DND-41 (cell line): ENCODE measurements at regions not wholly inside any gene's neighbourhood (a gene's known extent, or its start where the extent isn't known, plus 50 kb on each side); places are given as distances from the start of the nearest gene placed in this dataset.

Source experiments
- ATAC-seq: fragments of 200-7000 bp; cut with Tn5 transposase; 3 replicates; pipeline ENCODE4 v1.9.1; 2021; ENCODE audit warnings: low read depth; ENCODE audit not compliant: insufficient read depth
- DNase-seq: peaks from one replicate; pipeline ENCODE4 v3.0.0-alpha.2; 2020
- H2AFZ ChIP-seq: 2 replicates; pipeline ENCODE4 v1.6.0; 2012; ENCODE audit warnings: low read depth, low read length
- H3K27ac ChIP-seq: 2 replicates; pipeline ENCODE4 v1.5.1; 2012; ENCODE audit warnings: low read length, inconsistent platforms
- H3K27me3 ChIP-seq: fragments of 200-600 bp; sonication (generic); 2 replicates; pipeline ENCODE4 v1.6.0; 2012; ENCODE audit warnings: low read length, mild to moderate bottlenecking, inconsistent platforms; ENCODE audit not compliant: insufficient read depth, poor library complexity
- H3K36me3 ChIP-seq: 2 replicates; pipeline ENCODE4 v1.5.1; 2012; ENCODE audit warnings: low read length, inconsistent platforms; ENCODE audit not compliant: insufficient read depth
- H3K4me1 ChIP-seq: 2 replicates; pipeline ENCODE4 v1.5.1; 2012; ENCODE audit warnings: mild to moderate bottlenecking, low read length; ENCODE audit not compliant: insufficient read depth
- H3K4me2 ChIP-seq: 2 replicates; pipeline ENCODE4 v1.6.0; 2012; ENCODE audit warnings: mild to moderate bottlenecking, moderate library complexity, low read length, inconsistent platforms; ENCODE audit not compliant: insufficient read depth
- H3K4me3 ChIP-seq, 2 experiments: fragments of 200-600 bp in 1 of 2; shearing (Covaris generic) in 1 of 2; 2 replicates each; pipeline ENCODE4 v1.5.1; 2012 to 2016; ENCODE audit warnings: inconsistent platforms in 2 of 2, low read length in 2 of 2, mild to moderate bottlenecking in 2 of 2, low read depth in 1 of 2, moderate library complexity in 1 of 2
- H3K79me2 ChIP-seq: 2 replicates; pipeline ENCODE4 v1.6.0; 2012; ENCODE audit warnings: low read length, inconsistent platforms; ENCODE audit not compliant: insufficient read depth
- H3K9ac ChIP-seq: 2 replicates; pipeline ENCODE4 v1.6.0; 2012; ENCODE audit warnings: low read depth, mild to moderate bottlenecking, inconsistent platforms, low read length, moderate library complexity
- H3K9me3 ChIP-seq: 2 replicates; pipeline ENCODE4 v1.5.1; 2012; ENCODE audit warnings: low read length, moderate library complexity, mild to moderate bottlenecking, inconsistent platforms; ENCODE audit not compliant: insufficient read depth, severe bottlenecking
- H4K20me1 ChIP-seq: 2 replicates; pipeline ENCODE4 v1.6.0; 2012; ENCODE audit warnings: low read length; ENCODE audit not compliant: insufficient read depth
- EZH2 ChIP-seq: IDR thresholded peaks from 3 replicates; pipeline ENCODE4 v1.6.1; 2012; ENCODE audit warnings: borderline replicate concordance, low read depth, mild to moderate bottlenecking, moderate library complexity, low read length, inconsistent platforms; ENCODE audit not compliant: severe bottlenecking
- TF ChIP-seq, protein P1 (sequence below): IDR thresholded peaks from 2 replicates; pipeline ENCODE4 v1.5.1; 2012; ENCODE audit warnings: borderline replicate concordance, low read length, moderate library complexity, mild to moderate bottlenecking; ENCODE audit not compliant: poor library complexity, severe bottlenecking; ENCODE audit errors: extremely low read depth

- TF ChIP-seq EZH2: no peak
- TF ChIP-seq, protein P1, sequence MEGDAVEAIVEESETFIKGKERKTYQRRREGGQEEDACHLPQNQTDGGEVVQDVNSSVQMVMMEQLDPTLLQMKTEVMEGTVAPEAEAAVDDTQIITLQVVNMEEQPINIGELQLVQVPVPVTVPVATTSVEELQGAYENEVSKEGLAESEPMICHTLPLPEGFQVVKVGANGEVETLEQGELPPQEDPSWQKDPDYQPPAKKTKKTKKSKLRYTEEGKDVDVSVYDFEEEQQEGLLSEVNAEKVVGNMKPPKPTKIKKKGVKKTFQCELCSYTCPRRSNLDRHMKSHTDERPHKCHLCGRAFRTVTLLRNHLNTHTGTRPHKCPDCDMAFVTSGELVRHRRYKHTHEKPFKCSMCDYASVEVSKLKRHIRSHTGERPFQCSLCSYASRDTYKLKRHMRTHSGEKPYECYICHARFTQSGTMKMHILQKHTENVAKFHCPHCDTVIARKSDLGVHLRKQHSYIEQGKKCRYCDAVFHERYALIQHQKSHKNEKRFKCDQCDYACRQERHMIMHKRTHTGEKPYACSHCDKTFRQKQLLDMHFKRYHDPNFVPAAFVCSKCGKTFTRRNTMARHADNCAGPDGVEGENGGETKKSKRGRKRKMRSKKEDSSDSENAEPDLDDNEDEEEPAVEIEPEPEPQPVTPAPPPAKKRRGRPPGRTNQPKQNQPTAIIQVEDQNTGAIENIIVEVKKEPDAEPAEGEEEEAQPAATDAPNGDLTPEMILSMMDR: no peak
- no peak overlapping the region for H3K9ac ChIP-seq
- H3K4me3 ChIP-seq: no peak overlapping the region
Measured at GRCh38 chr15:85972805-85973540, 106.7 kb upstream of the AGBL1 start.

GRCh38 chr15:85973584-85974347 lies 105.9 kb upstream of the AGBL1 start:
- no peak overlapping the region for H3K4me2 ChIP-seq
- H3K27me3 ChIP-seq: no peaks in the 10 kb centered on the region
- DNase-seq (no peak), ATAC-seq (no peak)
- no peaks in the 10 kb centered on the region for H3K79me2 ChIP-seq
- no peaks in the 10 kb centered on the region for H3K36me3 ChIP-seq
- TF ChIP-seq EZH2: no peak
- TF ChIP-seq, protein P1: no peak
- no peak overlapping the region for H3K4me3 ChIP-seq
- no peak overlapping the region for H2AFZ ChIP-seq
- H4K20me1 ChIP-seq: no peaks in the 10 kb centered on the region
- no peaks in the 10 kb centered on the region for H3K4me1 ChIP-seq
- H3K9me3 ChIP-seq: no peaks in the 10 kb centered on the region
- H3K9ac ChIP-seq: no peak overlapping the region
- H3K27ac ChIP-seq: no peak overlapping the region

More at GRCh38 chr15:85972805-85973540, 106.7 kb upstream of the AGBL1 start:
- ATAC-seq (no peak), DNase-seq (no peak)
- no peak overlapping the region for H2AFZ ChIP-seq
- no peaks in the 10 kb centered on the region for H3K9me3 ChIP-seq
- no peaks in the 10 kb centered on the region for H3K36me3 ChIP-seq
- no peaks in the 10 kb centered on the region for H3K79me2 ChIP-seq
- no peak overlapping the region for H3K27ac ChIP-seq
- H4K20me1 ChIP-seq: no peaks in the 10 kb centered on the region
- no peaks in the 10 kb centered on the region for H3K27me3 ChIP-seq
- no peaks in the 10 kb centered on the region for H3K4me1 ChIP-seq
- H3K4me2 ChIP-seq: no peak overlapping the region

- H3K4me2 ChIP-seq: no peak overlapping the region
- no peak overlapping the region for H3K4me3 ChIP-seq
- H3K79me2 ChIP-seq: no peaks in the 10 kb centered on the region
- TF ChIP-seq, protein P1: no peak
- DNase-seq: no peak
- ATAC-seq: no peak
- no peaks in the 10 kb centered on the region for H3K36me3 ChIP-seq
- no peaks in the 10 kb centered on the region for H3K27me3 ChIP-seq
- H2AFZ ChIP-seq: no peak overlapping the region
- no peaks in the 10 kb centered on the region for H3K4me1 ChIP-seq
- no peak overlapping the region for H3K27ac ChIP-seq
- H4K20me1 ChIP-seq: no peaks in the 10 kb centered on the region
- H3K9me3 ChIP-seq: no peaks in the 10 kb centered on the region
- no peak overlapping the region for H3K9ac ChIP-seq
Measured at GRCh38 chr15:85974348-85974705, 105.3 kb upstream of the AGBL1 start.
